ENCODE measurements at regions not wholly inside any gene's neighbourhood (a gene's known extent, or its start where the extent isn't known, plus 50 kb on each side); places are given as distances from the start of the nearest gene placed in this dataset.
A peak's percentile ranks its signal among the peaks of the same experiment; 100 is the strongest.
"Not testable (repeated sequence)": the region's sequence is repeated elsewhere in the genome, so short reads cannot be mapped to it uniquely, and the experiment has no call there.

DNA sequence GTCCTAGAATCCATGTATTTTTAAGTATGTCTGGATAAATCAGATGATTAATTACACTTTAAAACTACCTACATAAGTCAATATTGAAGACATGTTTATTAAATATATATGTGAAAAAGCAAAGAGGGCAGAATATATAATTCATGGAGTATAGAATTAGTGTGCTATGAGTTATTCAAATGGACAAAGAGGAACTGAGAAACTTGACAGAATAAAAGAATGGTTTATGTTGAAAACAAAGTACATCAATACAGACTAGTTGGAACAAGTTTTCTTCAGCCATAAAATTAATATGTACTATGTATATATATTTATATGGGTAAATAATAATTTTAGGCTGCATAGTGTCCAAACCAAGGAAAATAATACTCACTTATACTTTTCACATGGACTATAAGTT lies 173.5 kb downstream of the NPFFR2 start:
- no peaks in the 10 kb centered on the region for H3K36me3 Mint-ChIP-seq
- H3K27ac Mint-ChIP-seq = no peak overlapping the region
- DNase-seq (ENCODE audit: low spot score in 2 of 2, unreplicated experiment in 2 of 2) = no peak
- TF ChIP-seq, protein P1, sequence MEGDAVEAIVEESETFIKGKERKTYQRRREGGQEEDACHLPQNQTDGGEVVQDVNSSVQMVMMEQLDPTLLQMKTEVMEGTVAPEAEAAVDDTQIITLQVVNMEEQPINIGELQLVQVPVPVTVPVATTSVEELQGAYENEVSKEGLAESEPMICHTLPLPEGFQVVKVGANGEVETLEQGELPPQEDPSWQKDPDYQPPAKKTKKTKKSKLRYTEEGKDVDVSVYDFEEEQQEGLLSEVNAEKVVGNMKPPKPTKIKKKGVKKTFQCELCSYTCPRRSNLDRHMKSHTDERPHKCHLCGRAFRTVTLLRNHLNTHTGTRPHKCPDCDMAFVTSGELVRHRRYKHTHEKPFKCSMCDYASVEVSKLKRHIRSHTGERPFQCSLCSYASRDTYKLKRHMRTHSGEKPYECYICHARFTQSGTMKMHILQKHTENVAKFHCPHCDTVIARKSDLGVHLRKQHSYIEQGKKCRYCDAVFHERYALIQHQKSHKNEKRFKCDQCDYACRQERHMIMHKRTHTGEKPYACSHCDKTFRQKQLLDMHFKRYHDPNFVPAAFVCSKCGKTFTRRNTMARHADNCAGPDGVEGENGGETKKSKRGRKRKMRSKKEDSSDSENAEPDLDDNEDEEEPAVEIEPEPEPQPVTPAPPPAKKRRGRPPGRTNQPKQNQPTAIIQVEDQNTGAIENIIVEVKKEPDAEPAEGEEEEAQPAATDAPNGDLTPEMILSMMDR (IDR thresholded peaks at IDR 0.05; ENCODE audit: unreplicated experiment) = no peak
- H3K27me3 Mint-ChIP-seq (ENCODE audit: low read depth) = no peaks in the 10 kb centered on the region
- H3K4me1 Mint-ChIP-seq = peaks cover 36% of the 10 kb centered on the region
- no peaks in the 10 kb centered on the region for H3K9me3 Mint-ChIP-seq
- H3K4me3 Mint-ChIP-seq = no peak overlapping the region

DNA sequence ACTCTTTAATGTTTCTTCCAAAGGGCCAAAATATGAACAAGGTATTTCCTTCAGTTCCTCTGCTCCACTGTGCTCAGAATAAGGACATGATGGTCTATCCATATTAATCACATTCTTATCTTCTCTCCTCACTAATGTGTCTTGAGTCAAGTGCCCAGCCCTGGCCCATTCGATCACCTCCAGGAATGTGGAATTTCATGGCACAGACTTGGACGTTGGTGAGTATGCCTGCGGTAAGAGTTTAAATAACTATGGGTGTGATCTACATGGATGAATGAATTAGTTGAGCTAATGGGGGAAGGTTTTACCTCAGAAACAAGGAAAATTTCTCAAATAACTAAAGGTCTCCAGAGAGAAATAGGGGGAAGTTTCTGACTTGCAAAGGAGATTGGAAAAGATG lies 174.0 kb downstream of the NPFFR2 start:
- H3K27ac Mint-ChIP-seq = no peak overlapping the region
- H3K36me3 Mint-ChIP-seq = no peaks in the 10 kb centered on the region
- no peaks in the 10 kb centered on the region for H3K27me3 Mint-ChIP-seq (ENCODE audit: low read depth)
- H3K4me1 Mint-ChIP-seq = peaks cover 36% of the 10 kb centered on the region
- no peaks in the 10 kb centered on the region for H3K9me3 Mint-ChIP-seq
- TF ChIP-seq, protein P1 (IDR thresholded peaks at IDR 0.05; ENCODE audit: unreplicated experiment) = no peak
- no peak overlapping the region for H3K4me3 Mint-ChIP-seq
- no peak for DNase-seq (ENCODE audit: low spot score in 2 of 2, unreplicated experiment in 2 of 2)

DNA sequence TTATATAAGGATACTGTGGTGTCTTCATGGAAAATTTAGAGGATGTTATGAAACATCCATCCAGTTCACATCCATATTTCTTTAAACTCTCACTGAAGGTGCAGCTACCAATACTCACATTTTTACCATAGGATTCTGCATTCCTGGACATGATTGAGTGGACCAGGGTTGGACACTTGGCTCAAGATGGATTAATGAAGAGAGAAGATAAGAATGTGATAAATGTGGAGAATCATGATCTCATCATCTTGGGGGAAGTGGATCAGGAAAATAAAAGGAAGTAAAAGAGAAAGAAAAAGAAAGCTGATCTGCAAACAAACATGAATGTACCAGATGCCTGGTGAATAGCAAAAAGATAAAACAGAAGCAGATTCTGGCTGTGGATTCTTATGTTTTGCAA lies 175.4 kb downstream of the NPFFR2 start:
- TF ChIP-seq, protein P1 (IDR thresholded peaks at IDR 0.05; ENCODE audit: unreplicated experiment) = no peak
- no peak for DNase-seq (ENCODE audit: low spot score in 2 of 2, unreplicated experiment in 2 of 2)
- Mint-ChIP-seq H3K9me3 (peaks cover 2% of the 10 kb centered on the region), H3K4me1 (peaks cover 36% of the 10 kb centered on the region), H3K27me3 (ENCODE audit: low read depth) (no peaks in the 10 kb centered on the region), H3K4me3 (no peak overlapping the region), H3K36me3 (no peaks in the 10 kb centered on the region), H3K27ac (peak overlapping the region; percentile 4)

DNA sequence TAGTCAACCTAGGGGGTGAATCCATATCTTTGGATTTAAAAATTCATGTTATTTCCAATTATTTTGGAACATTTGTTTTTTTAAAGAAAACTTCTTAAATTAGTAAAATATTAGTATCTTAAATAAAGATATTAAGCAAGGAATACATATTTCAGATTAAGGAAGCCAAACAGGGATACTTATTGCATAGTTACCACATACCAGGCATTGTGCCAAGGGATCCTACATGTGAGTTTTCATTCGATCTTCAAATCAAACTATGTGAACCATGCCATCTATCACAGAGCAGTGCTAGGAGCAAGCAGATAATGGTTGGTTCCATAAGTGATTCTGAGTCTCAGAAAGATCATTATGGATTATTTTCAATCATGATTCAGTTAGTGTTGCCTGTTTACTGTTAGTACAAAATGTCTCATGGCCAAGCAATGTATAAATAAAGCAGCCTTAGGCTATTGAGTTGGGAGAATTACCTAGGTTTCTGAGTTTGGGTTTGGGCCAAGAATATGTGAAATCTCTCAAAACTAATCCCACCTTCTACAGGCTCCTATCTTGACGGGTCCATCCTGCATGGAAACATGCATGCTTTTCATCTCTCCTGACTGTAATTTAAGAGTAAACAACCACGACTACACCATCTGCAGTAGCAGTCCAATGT lies 176.7 kb downstream of the NPFFR2 start:
- H3K27me3 Mint-ChIP-seq (ENCODE audit: low read depth) = no peaks in the 10 kb centered on the region
- no peaks in the 10 kb centered on the region for H3K36me3 Mint-ChIP-seq
- peaks cover 36% of the 10 kb centered on the region for H3K4me1 Mint-ChIP-seq
- DNase-seq (ENCODE audit: low spot score in 2 of 2, unreplicated experiment in 2 of 2) = no peak
- H3K9me3 Mint-ChIP-seq = peaks cover 7% of the 10 kb centered on the region
- TF ChIP-seq, protein P1 (IDR thresholded peaks at IDR 0.05; ENCODE audit: unreplicated experiment) = no peak
- H3K4me3 Mint-ChIP-seq = no peak overlapping the region
- peak overlapping the region; percentile 4 for H3K27ac Mint-ChIP-seq

DNA sequence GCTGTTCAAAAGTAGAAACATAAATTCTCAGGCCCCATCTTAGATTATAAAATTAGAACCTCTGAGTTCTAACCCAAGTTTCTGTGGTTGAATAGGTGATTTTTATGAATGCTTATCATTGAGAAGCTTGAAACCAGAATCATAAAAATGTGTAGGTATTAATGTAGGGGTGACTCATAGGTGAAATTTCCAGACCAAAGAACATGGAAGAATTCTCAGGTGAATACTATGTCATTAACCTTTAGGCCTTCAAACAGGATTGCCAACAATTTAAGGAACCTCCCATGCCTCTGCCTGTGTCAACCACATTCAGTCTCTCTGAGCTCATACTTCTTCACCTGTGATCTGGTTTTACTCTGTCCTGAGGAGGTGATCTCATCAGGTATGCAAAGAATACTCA lies 177.8 kb downstream of the NPFFR2 start:
- DNase-seq (ENCODE audit: low spot score in 2 of 2, unreplicated experiment in 2 of 2) = no peak
- Mint-ChIP-seq H3K4me1 (peaks cover 36% of the 10 kb centered on the region), H3K27me3 (ENCODE audit: low read depth) (no peaks in the 10 kb centered on the region), H3K9me3 (peaks cover 12% of the 10 kb centered on the region), H3K27ac (peak overlapping the region; percentile 57), H3K36me3 (no peaks in the 10 kb centered on the region), H3K4me3 (no peak overlapping the region)
- TF ChIP-seq, protein P1 (IDR thresholded peaks at IDR 0.05; ENCODE audit: unreplicated experiment) = no peak

DNA sequence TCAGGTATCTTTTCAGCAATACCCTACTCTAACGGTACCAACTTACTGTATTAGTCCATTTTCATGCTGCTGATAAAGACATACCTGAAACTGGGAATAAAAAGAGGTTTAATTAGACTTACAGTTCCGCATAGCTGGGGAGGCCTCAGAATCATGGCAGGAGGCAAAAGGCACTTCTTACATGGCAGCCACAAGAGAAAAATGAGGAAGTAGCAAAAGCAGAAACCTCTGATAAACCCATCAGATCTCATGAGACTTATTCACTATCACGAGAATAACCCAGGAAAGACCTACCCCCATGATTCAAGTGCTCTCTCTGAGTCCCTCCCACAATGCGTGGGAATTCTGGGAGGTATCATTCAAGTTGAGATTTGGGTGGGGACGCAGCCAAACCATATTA lies 182.0 kb downstream of the NPFFR2 start:
- Mint-ChIP-seq H3K9me3 (peaks cover 12% of the 10 kb centered on the region), H3K4me1 (peaks cover 14% of the 10 kb centered on the region)
- H3K36me3 Mint-ChIP-seq; DNase-seq (ENCODE audit: low spot score in 2 of 2, unreplicated experiment in 2 of 2); H3K4me3 Mint-ChIP-seq; H3K27ac Mint-ChIP-seq; H3K27me3 Mint-ChIP-seq (ENCODE audit: low read depth): not testable (repeated sequence)

Data from mesothelial cell of epicardium (in vitro differentiated cells).